GM19240 (cell line): ENCODE measurements at regions not wholly inside any gene's neighbourhood (a gene's known extent, or its start where the extent isn't known, plus 50 kb on each side); places are given as distances from the start of the nearest gene placed in this dataset.
"Not testable (repeated sequence)": the region's sequence is repeated elsewhere in the genome, so short reads cannot be mapped to it uniquely, and the experiment has no call there.

Source experiments
- DNase-seq: peaks from one replicate; pipeline ENCODE4 v3.0.0; 2011; ENCODE audit warnings: low spot score; ENCODE audit not compliant: insufficient read length

GRCh38 chrX:69063486-69063885, 101.8 kb downstream of the PJA1 start:
- DNase-seq = no peak

- no peak for DNase-seq
Measured at GRCh38 chrX:69062493-69062892, 102.8 kb downstream of the PJA1 start.

GRCh38 chrX:69060631-69061408, 104.4 kb downstream of the PJA1 start:
- DNase-seq = no peak

- DNase-seq = no peak
Measured at GRCh38 chrX:69055193-69055592, 110.1 kb downstream of the PJA1 start.

GRCh38 chrX:69054497-69054896, 110.8 kb downstream of the PJA1 start:
- not testable (repeated sequence) for DNase-seq

- no peak for DNase-seq
Measured at GRCh38 chrX:69051901-69052300, 113.4 kb downstream of the PJA1 start.

- no peak for DNase-seq
Measured at GRCh38 chrX:69050051-69050765, 115.0 kb downstream of the PJA1 start.

GRCh38 chrX:69046996-69047490, 118.2 kb downstream of the PJA1 start:
- DNase-seq = no peak

- no peak for DNase-seq
Measured at GRCh38 chrX:69045616-69046345, 119.5 kb downstream of the PJA1 start.

- no peak for DNase-seq
Measured at GRCh38 chrX:69038816-69039215, 126.4 kb downstream of the PJA1 start.

GRCh38 chrX:69038188-69038587, 127.1 kb downstream of the PJA1 start:
- DNase-seq = no peak

GRCh38 chrX:69037786-69038185, 127.5 kb downstream of the PJA1 start:
- no peak for DNase-seq

GRCh38 chrX:69036674-69037573, 128.3 kb downstream of the PJA1 start:
- DNase-seq = no peak

GRCh38 chrX:69034451-69034850, 130.8 kb downstream of the PJA1 start:
- no peak for DNase-seq

- no peak for DNase-seq
Measured at GRCh38 chrX:69033936-69034335, 131.3 kb downstream of the PJA1 start.

GRCh38 chrX:69032601-69033000, 132.7 kb downstream of the PJA1 start:
- no peak for DNase-seq

- no peak for DNase-seq
Measured at GRCh38 chrX:69031971-69032391, 133.3 kb downstream of the PJA1 start.

GRCh38 chrX:69031181-69031580, 134.1 kb downstream of the PJA1 start:
- no peak for DNase-seq

GRCh38 chrX:69029771-69030170, 135.5 kb downstream of the PJA1 start:
- DNase-seq = no peak

GRCh38 chrX:69028761-69029120, 136.5 kb downstream of the PJA1 start:
- DNase-seq = no peak
